ENCODE measurements at regions not wholly inside any gene's neighbourhood (a gene's known extent, or its start where the extent isn't known, plus 50 kb on each side); places are given as distances from the start of the nearest gene placed in this dataset.
"Not testable (repeated sequence)": the region's sequence is repeated elsewhere in the genome, so short reads cannot be mapped to it uniquely, and the experiment has no call there.

DNA sequence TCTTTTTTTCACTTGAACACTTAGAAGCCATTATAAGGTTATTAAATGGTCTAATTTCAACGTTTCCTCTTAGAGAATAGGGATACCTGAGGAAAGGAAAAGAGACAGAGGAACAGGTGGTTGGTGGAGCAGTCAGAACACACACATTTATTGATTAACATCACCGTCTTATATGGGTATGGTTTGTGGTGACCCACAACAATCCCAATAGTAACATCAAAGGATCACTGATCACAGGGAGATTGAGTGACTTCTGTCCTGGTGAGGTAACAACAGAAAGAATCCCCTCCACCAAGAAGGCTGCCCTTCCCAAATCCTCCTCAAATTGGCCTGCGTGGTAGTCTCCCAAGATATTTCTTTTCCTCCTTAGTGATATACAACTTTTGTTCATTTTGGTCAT lies 474.0 kb downstream of the PLPP3 start:
- Mint-ChIP-seq H3K36me3 (ENCODE audit: insufficient read depth) (no peaks in the 10 kb centered on the region), H3K9me3 (peaks cover 0 to 8% of the 10 kb centered on the region in 2 donors), H3K27ac (no peak overlapping the region), H3K4me1 (ENCODE audit: low read depth in 2 of 2) (no peaks in the 10 kb centered on the region), H3K27me3 (peaks cover 0 to 5% of the 10 kb centered on the region in 2 donors), H3K4me3 (no peak overlapping the region)
- ATAC-seq (replicated peaks), result no peak
- no peak for DNase-seq

DNA sequence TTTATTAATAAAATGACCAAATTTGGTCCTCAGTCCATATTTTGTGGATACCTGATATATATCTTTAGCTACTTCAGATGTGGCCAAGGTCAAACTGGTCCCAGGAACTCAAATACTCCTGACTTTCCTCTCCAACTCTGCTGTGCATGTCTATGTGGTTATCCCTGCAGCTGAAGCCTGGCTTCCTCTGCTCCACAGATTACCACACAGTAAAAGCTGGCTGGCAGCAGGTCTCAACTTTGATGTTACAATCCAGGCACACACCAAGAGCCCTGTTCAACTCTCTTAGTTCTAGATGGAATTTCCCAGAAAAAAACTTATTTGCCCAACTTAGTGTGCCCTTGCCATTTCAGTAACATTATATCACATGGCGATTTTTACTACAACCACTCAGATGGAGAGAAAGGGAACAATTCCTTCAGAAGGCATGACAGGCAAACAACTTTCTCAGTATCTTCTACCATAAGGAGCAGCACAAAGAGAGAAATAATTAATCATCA lies 479.5 kb downstream of the PLPP3 start:
- Mint-ChIP-seq H3K36me3 (ENCODE audit: insufficient read depth) (no peaks in the 10 kb centered on the region), H3K9me3 (peaks cover 0 to 5% of the 10 kb centered on the region in 2 donors), H3K4me3 (no peak overlapping the region), H3K27me3 (no peaks in the 10 kb centered on the region), H3K27ac (no peak overlapping the region), H3K4me1 (ENCODE audit: low read depth in 2 of 2) (no peaks in the 10 kb centered on the region)
- ATAC-seq (replicated peaks) (no peak), DNase-seq (no peak)

DNA sequence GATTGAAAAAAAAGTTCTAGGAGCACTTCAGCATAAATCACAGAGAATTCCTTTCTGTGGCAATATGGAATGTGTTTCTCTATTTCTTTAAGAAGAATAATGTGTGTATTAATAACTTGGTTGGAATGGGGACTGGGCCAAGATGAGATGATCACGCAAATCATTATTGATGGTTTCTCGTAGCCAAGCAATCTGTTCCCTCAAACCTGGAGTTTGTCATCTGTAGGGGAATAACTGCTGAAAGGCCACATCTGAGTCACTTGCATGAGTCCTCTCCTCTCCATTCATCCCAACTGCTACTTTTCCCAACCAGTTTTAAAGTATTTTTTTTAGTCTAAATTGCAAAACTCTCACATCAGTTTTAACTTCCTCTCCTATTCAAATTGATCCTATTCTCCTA lies 480.4 kb downstream of the PLPP3 start:
- ATAC-seq (replicated peaks) (no peak), DNase-seq (no peak)
- H3K27me3 Mint-ChIP-seq, result no peaks in the 10 kb centered on the region
- H3K4me3 Mint-ChIP-seq, result no peak overlapping the region
- no peaks in the 10 kb centered on the region for H3K4me1 Mint-ChIP-seq (ENCODE audit: low read depth in 2 of 2)
- H3K27ac Mint-ChIP-seq, result no peak overlapping the region
- H3K9me3 Mint-ChIP-seq, result peaks cover 0 to 2% of the 10 kb centered on the region in 2 donors
- no peaks in the 10 kb centered on the region for H3K36me3 Mint-ChIP-seq (ENCODE audit: insufficient read depth)

DNA sequence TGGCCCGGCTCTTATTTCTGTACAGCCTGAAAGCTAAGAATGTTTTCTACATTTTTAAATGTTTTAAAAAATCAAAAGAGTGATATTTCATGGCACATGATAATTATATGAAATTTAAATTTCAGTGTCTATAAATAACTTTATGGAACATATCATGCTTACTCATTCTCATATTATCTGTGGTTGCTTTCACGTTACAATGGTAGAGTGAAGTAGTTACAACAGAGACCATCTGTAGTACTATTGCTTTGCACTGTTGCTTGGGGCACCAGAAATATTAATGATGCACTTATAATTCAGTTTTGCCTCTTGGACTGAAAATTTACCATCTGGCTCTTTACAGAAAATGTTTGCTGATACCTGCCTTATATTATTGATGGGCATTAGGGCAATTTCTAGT lies 481.6 kb downstream of the PLPP3 start:
- no peak overlapping the region for H3K27ac Mint-ChIP-seq
- no peaks in the 10 kb centered on the region for H3K36me3 Mint-ChIP-seq (ENCODE audit: insufficient read depth)
- H3K4me3 Mint-ChIP-seq, result no peak overlapping the region

DNA sequence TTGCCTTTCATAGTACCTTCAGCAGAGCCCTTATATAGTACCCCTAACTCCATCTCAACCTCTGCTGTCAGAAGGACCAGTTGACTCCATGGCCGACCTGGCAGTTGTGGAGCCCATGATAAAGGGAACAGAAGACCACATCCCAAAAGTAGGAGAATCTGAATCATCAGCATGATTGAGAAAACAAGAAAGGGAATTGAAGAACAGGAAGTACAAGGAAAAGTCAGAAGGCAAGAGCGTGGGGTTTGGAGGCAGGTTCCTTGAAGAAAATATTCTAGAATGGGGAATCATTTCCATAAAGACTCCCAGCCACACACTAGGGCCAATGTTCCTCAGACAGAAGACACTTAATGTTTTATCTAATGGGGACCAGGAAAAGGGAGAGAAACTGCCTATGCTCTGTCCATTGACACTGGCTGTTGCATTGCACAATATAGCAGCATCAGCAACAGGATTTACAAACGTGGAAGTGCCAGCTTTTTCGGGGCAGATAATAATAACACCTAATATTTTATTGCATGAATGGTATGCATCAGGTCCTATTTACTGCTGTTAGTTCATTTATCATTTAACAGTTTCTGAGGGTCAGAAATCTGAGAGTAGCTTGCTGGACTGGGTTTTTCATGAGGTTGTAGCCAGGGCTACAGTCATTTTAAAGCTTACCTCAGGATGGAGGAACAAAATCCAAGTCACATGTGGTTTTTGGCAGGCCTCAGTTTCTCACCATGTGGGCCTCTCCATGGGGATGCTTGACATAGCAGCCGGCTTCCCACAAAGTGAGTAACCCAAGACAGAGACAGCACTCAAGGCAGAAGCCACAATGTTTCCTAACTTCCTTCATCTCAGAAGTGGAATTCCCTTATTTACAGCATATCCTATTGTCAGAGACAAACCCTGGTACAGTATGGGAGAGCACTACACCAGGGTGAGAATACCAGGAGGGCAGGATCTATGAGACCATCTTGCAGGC lies 483.4 kb downstream of the PLPP3 start:
- Mint-ChIP-seq H3K9me3 (peaks cover 0 to 2% of the 10 kb centered on the region in 2 donors), H3K27ac (no peak overlapping the region), H3K4me1 (ENCODE audit: low read depth in 2 of 2) (no peaks in the 10 kb centered on the region), H3K4me3 (no peak overlapping the region), H3K27me3 (no peaks in the 10 kb centered on the region), H3K36me3 (ENCODE audit: insufficient read depth) (no peaks in the 10 kb centered on the region)
- DNase-seq (no peak), ATAC-seq (replicated peaks) (no peak)

More for the DNA sequence above, 481.6 kb downstream of the PLPP3 start:
- DNase-seq, result no peak
- Mint-ChIP-seq H3K4me1 (ENCODE audit: low read depth in 2 of 2) (no peaks in the 10 kb centered on the region), H3K27me3 (no peaks in the 10 kb centered on the region), H3K9me3 (peaks cover 0 to 2% of the 10 kb centered on the region in 2 donors)
- ATAC-seq (replicated peaks), result no peak

DNA sequence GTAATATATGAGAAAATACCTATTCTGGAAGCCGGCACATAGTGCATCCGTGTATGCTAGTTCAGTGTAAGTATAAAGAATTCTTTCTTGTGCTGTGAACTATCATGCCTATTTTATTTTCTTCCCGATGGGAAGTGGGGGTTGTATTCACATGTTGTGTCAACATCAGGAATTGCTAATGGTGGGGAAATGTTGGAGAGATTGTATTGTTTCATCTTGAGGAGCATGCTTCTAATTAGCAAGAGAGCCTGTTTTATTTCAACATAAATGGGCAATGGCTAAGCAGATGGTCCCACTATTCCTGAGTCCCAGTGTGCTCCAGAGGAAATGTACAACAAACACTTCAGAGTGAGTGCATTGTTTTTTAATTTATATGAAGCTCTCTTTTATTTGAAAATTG lies 485.2 kb downstream of the PLPP3 start:
- Mint-ChIP-seq H3K36me3 (ENCODE audit: insufficient read depth) (no peaks in the 10 kb centered on the region), H3K4me3 (no peak overlapping the region), H3K27me3 (no peaks in the 10 kb centered on the region), H3K27ac (no peak overlapping the region), H3K9me3 (peaks cover 0 to 2% of the 10 kb centered on the region in 2 donors), H3K4me1 (ENCODE audit: low read depth in 2 of 2) (no peaks in the 10 kb centered on the region)
- ATAC-seq (replicated peaks) (no peak), DNase-seq (no peak)

DNA sequence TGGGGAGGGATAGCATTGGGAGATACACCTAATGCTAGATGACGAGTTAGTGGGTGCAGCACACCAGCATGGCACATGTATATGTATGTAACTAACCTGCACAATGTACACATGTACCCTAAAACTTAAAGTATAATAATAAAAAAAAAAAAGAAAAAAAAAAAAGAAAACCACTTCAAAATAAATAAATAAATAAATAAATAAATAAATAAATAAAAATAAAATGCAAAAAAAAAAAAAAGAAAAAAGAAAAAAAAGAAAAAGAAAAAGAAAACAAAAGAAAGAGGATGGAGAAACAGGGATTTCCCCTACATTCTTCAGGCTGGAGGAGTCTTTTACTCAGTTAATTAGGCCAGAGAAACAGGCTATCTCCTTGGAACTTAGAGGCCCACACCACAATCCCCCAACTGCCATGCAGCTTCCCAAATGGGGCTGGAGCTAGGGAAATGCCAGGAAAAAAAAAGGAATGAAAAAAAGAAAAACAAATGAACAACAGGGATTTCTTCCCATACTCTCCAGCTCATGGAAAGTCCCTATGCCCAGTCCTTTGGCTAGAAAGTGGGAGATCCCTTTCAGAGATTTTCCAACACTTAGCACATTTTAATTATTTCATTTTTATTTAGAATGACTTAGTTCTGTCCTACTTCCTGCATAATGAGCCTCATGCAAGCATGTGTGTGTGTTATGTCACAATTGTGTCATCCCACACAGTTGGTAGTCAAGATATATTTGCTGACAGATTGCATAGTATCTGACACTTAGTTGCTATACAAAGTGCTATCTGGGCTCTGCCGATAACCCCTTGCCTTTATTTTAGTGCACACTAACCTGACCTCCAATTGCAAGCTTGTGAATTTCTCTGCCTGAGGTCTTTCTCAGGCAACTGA lies 486.4 kb downstream of the PLPP3 start:
- no peak for DNase-seq

DNA sequence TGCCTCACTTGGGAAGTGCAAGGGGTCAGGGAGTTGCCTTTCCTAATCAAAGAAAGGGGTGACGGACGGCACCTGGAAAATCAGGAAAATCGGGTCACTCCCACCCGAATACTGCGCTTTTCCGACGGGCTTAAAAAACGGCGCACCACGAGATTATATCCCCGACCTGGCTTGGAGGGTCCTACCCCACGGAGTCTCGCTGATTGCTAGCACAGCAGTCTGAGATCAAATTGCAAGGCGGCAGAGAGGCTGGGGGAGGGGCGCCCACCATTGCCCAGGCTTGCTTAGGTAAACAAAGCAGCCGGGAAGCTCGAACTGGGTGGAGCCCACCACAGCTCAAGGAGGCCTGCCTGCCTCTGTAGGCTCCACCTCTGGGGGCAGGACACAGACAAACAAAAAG lies 489.5 kb downstream of the PLPP3 start:
- not testable (repeated sequence) for H3K36me3 Mint-ChIP-seq (ENCODE audit: insufficient read depth); ATAC-seq (replicated peaks); DNase-seq; H3K4me3 Mint-ChIP-seq; H3K9me3 Mint-ChIP-seq; H3K4me1 Mint-ChIP-seq (ENCODE audit: low read depth in 2 of 2); H3K27ac Mint-ChIP-seq; H3K27me3 Mint-ChIP-seq

More for the DNA sequence above, 486.4 kb downstream of the PLPP3 start:
- Mint-ChIP-seq H3K36me3 (ENCODE audit: insufficient read depth) (no peaks in the 10 kb centered on the region), H3K4me3 (no peak overlapping the region), H3K4me1 (ENCODE audit: low read depth in 2 of 2) (no peaks in the 10 kb centered on the region), H3K27ac (no peak overlapping the region), H3K9me3 (peaks cover 0 to 2% of the 10 kb centered on the region in 2 donors), H3K27me3 (no peaks in the 10 kb centered on the region)
- no peak for ATAC-seq (replicated peaks)

DNA sequence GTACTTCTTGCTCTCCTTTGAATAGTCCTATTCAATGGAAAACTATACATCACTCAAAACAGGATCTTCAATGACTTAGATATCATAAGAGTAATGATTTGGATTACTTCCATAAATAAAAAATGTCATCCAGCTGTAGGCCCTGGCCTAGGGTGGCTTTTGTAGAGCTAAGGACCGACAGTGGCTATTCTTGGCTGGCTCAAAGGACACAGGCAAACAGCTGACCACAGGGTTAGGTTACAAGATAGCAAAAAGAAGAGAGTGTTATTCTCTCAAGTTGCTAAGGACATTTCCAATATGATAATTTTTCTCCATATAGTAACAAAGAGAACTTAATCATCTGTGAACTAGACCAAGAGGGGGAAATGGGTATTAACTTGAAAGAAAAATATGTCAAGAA lies 495.1 kb downstream of the PLPP3 start:
- no peak for DNase-seq
- H3K27me3 Mint-ChIP-seq, result peaks cover 0 to 6% of the 10 kb centered on the region in 2 donors
- no peak for ATAC-seq (replicated peaks)
- no peaks in the 10 kb centered on the region for H3K4me1 Mint-ChIP-seq (ENCODE audit: low read depth in 2 of 2)
- peaks cover 2 to 4% of the 10 kb centered on the region in 2 donors for H3K9me3 Mint-ChIP-seq
- H3K36me3 Mint-ChIP-seq (ENCODE audit: insufficient read depth), result no peaks in the 10 kb centered on the region
- H3K4me3 Mint-ChIP-seq, result no peak overlapping the region
- H3K27ac Mint-ChIP-seq, result no peak overlapping the region

DNA sequence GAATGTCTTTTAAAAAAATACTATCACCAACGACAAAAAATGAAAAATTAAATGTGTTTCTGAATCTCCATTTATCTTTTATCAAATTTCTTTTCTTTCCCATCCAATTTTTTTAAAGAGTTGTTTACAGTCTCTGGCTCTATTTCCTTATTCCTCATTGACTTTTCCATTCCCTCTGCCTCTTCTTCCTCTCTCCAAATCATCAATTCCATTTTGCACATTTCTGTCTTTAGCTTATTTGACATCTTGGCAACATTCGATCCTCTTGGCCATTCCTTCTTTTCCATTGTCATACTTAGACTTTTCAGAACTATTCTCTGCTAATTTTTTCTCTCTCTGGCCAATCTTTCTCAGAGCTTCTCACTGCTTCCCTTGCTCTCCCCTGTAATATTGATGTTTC lies 497.6 kb downstream of the PLPP3 start:
- no peak for DNase-seq
- ATAC-seq (replicated peaks), result no peak
- Mint-ChIP-seq H3K27me3 (peaks cover 0 to 6% of the 10 kb centered on the region in 2 donors), H3K4me1 (ENCODE audit: low read depth in 2 of 2) (no peaks in the 10 kb centered on the region), H3K4me3 (no peak overlapping the region), H3K36me3 (ENCODE audit: insufficient read depth) (no peaks in the 10 kb centered on the region), H3K9me3 (peaks cover 2 to 12% of the 10 kb centered on the region in 2 donors), H3K27ac (no peak overlapping the region)

DNA sequence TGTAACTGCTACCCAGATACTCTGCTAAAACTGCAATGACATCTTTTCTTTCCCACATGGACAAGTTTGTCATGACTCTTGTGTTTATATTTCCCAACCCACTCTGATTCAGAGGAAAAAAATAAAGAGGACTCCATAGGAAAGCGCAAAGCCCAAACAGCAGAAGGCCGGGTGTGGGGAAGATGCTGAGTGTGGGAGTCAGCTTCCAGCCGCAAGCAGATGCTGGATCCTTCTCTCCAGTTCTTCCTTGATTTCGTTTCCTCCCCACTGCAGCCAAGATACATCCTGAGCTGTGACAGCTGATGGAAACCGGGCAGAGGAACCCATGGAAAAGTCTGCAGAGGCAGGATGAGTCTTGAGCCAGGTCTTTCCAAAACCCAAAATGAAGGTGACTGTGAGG lies 498.2 kb downstream of the PLPP3 start:
- peaks cover 0 to 6% of the 10 kb centered on the region in 2 donors for H3K27me3 Mint-ChIP-seq
- no peaks in the 10 kb centered on the region for H3K36me3 Mint-ChIP-seq (ENCODE audit: insufficient read depth)
- no peak for DNase-seq
- ATAC-seq (replicated peaks), result no peak
- H3K9me3 Mint-ChIP-seq, result peaks cover 2 to 12% of the 10 kb centered on the region in 2 donors
- no peak overlapping the region for H3K4me3 Mint-ChIP-seq
- no peaks in the 10 kb centered on the region for H3K4me1 Mint-ChIP-seq (ENCODE audit: low read depth in 2 of 2)
- no peak overlapping the region for H3K27ac Mint-ChIP-seq

DNA sequence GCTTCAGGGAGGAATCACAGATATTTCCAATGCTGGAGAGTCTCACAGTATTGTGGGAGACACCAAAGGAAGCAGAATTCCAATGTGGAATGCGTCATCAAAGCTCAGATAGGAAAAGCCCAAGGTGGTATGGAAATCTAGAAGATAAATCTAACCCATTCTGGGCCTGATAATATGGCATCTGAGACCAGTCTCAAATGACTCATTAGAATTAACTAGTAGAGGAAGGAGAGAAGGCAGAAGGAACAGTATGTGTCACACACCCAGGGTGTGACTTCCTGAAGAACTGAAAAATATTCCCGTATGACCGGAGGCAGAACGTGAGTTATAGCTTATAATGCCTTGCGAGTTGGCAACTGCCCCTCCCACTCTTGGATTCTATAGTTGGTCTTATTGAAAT lies 499.2 kb downstream of the PLPP3 start:
- Mint-ChIP-seq H3K4me1 (ENCODE audit: low read depth in 2 of 2) (no peaks in the 10 kb centered on the region), H3K36me3 (ENCODE audit: insufficient read depth) (no peaks in the 10 kb centered on the region), H3K27ac (no peak overlapping the region), H3K27me3 (peaks cover 0 to 6% of the 10 kb centered on the region in 2 donors), H3K4me3 (no peak overlapping the region), H3K9me3 (peaks cover 4 to 12% of the 10 kb centered on the region in 2 donors)
- DNase-seq (no peak), ATAC-seq (replicated peaks) (no peak)

DNA sequence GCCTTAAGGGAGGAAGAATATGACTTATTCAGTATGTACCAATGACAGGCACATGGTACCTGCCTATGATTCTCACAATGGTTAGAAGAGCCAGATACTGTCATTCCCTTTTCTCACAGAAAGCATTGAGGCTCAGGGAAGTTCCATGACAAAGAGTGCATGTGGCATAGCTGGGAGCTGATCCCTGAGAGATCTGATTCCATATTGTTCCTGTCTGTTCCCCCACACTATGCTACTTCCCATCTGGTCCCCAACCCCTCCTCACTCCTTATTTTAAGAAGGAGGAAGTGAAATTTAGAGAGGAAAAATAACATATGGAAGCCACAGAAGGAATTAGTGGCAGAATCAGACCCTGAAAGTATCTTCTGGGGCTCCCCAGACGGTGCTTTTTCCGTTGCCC lies 500.0 kb downstream of the PLPP3 start:
- H3K27me3 Mint-ChIP-seq, result peaks cover 0 to 6% of the 10 kb centered on the region in 2 donors
- H3K36me3 Mint-ChIP-seq (ENCODE audit: insufficient read depth), result no peaks in the 10 kb centered on the region
- H3K4me1 Mint-ChIP-seq (ENCODE audit: low read depth in 2 of 2), result no peaks in the 10 kb centered on the region
- DNase-seq (no peak), ATAC-seq (replicated peaks) (no peak)
- no peak overlapping the region for H3K4me3 Mint-ChIP-seq
- no peak overlapping the region for H3K27ac Mint-ChIP-seq
- peaks cover 4 to 12% of the 10 kb centered on the region in 2 donors for H3K9me3 Mint-ChIP-seq

Measured in effector memory CD8-positive, alpha-beta T cell (primary cell).